GM12892 (cell line): ENCODE measurements at regions not wholly inside any gene's neighbourhood (a gene's known extent, or its start where the extent isn't known, plus 50 kb on each side); places are given as distances from the start of the nearest gene placed in this dataset.
"Not testable (repeated sequence)": the region's sequence is repeated elsewhere in the genome, so short reads cannot be mapped to it uniquely, and the experiment has no call there.

Source experiments
- DNase-seq: peaks from one replicate; pipeline ENCODE4 v3.0.0; 2011; ENCODE audit not compliant: insufficient read length
- FAIRE-seq: peaks from 2 replicates; lab custom pipeline; 2011; peaks lifted over from hg19 to GRCh38; lab: Jason Lieb, UNC
- POLR2A ChIP-seq: IDR thresholded peaks from 2 replicates; pipeline ENCODE4 v1.6.1; 2011; ENCODE audit warnings: low read depth, low read length, control low read depth
- POLR2AphosphoS5 ChIP-seq: IDR thresholded peaks from 2 replicates; pipeline ENCODE4 v1.6.1; 2011; ENCODE audit warnings: low read depth, low read length, control low read depth
- TAF1 ChIP-seq: IDR thresholded peaks from 2 replicates; pipeline ENCODE4 v1.6.1; 2011; ENCODE audit warnings: low read depth, mild to moderate bottlenecking, control low read depth, low read length, borderline replicate concordance

DNA sequence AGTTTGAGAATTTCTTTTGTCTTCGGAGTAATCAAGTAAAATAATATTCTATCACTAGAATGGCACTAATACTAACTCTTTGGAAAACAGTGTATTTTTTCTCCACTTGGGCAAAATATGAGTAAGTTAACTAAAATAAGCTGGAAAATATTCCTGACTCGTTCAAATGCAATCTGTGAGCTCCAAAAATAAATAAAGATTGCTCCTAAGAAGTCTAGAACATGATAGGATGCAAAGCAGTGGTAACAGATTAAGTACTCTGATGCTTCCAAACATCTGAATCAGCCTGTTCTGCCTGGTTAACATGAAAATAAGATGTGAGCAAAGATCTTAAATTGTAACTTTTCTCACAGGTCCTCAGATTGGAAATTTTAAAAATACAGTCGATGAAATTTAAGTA lies 285.1 kb upstream of the ID4 start:
- DNase-seq = no peak
- no peak for FAIRE-seq

DNA sequence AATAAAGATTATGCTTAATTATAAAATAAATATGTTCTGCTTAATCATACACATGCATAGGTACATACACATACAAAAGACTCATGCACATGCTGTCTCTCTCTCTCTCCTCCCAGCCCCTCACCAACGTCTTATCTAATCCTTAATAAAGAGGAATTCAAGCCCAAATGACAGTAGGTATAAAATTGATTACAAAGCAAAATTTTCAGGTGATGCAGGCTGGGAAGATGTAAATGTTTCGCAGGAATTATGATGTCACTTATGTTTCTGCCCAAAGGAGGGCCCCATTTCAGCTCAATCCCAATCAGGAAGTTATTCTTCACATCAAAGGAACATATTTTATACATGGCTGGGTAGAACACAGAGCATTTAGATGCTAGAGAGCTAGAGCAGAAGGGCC lies 284.6 kb upstream of the ID4 start:
- DNase-seq = no peak
- no peak for TF ChIP-seq POLR2AphosphoS5
- no peak for TF ChIP-seq TAF1
- no peak for TF ChIP-seq POLR2A
- FAIRE-seq = no peak

More for the DNA sequence above, 285.1 kb upstream of the ID4 start:
- TF ChIP-seq POLR2AphosphoS5 (no peak), POLR2A (no peak), TAF1 (no peak)

DNA sequence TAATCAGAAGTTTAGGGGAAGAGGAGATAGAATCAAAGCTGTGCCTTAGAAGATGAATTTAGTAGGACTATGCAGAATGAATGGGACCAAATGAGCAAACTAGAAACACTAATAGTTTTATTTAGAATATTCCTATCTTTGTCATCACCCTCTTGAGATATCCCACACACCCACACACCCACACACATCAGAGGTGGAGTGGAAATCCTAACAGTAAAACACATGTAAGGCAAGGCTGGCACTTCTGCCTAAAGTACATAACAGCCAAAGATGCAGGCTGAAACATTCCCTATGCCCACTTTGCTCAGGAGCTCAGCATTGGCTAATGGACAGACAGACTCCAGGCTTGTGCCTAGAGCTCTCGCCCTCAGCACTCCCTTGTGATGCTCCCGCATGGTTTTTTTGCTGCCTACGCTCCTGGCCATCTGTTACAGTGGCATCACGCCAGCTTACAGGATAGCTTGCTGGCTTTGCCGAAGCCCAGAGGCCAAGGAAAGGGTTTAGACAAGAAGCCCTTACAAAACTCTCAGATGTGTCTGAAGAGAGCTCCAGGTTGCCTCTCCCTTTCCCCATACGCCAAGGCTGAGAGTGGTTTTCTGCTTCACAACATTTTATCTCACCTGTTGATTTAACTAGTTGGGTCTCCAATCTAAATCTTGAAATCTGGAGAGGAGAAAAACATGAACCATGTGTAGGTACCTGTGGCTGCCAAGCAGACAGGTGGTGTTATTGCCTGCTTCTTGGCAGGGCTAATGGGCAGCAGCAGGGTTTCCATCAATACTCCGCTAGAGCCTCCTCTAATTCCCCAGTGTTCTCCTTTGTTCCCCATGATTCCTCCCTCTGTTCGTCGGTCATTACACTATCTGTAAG lies 282.6 kb upstream of the ID4 start:
- FAIRE-seq (no peak), DNase-seq (no peak)

DNA sequence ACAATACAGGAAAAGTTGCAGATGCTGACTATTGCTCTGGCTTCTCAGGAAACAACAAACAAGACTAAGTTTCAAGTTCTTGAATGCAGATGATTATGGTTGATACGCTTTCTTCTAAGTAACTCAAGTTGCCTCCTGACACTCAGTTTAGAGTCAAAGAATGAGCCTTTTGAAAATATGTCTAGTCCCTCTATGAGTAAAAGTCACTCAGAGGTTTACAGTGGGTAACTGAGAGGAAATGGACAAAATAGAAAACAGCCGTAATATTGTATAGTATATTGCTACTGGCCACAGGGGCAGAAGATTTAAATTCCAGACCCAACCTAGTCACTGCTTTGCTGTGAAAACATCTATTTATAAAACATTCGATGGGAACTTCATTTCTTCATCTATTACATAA lies 280.0 kb upstream of the ID4 start:
- TF ChIP-seq POLR2AphosphoS5 (no peak), TAF1 (no peak), POLR2A (no peak)
- DNase-seq = no peak
- no peak for FAIRE-seq

More for the DNA sequence above, 282.6 kb upstream of the ID4 start:
- no peak for TF ChIP-seq POLR2A
- TF ChIP-seq TAF1 = no peak
- no peak for TF ChIP-seq POLR2AphosphoS5

DNA sequence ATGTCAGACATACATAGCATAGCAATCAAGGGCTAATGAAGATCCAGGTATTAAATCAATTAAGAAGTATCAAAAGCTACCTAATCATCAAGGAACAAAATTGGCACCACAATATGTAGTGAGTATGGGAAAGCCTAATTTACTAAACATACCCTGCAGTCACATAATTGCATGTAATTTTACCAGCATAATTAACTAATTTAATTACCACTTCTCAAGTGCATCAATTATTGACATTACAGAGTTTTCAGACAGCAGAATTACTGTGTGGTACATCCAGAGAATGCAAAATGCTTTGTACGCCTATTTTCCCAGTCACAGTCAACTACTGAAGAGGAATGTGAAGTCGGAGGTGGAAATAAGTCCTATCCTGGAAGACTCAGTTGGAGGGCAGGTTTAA lies 279.0 kb upstream of the ID4 start:
- FAIRE-seq (no peak), DNase-seq (no peak)
- TF ChIP-seq POLR2AphosphoS5 (no peak), POLR2A (no peak), TAF1 (no peak)

DNA sequence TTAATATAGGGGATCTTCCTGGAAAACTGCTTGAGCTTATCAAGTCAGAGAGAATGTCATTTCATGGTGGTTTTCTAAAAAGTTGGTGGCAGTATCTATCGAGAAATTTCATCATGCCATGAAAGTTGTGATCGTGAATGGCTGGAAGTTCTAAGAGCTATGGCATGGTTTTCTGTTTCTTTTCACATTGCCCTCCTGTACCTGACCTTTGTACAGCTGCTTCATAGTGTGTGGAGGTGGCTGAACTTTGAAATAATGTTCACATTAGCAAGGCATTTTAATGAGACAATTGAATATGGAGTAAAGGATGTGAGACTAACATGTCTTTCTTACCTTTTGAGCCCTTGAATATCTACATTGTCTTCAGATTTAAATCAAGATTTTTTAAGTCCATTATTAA lies 278.2 kb upstream of the ID4 start:
- TF ChIP-seq TAF1 (no peak), POLR2AphosphoS5 (no peak), POLR2A (no peak)
- FAIRE-seq = no peak
- DNase-seq = no peak

DNA sequence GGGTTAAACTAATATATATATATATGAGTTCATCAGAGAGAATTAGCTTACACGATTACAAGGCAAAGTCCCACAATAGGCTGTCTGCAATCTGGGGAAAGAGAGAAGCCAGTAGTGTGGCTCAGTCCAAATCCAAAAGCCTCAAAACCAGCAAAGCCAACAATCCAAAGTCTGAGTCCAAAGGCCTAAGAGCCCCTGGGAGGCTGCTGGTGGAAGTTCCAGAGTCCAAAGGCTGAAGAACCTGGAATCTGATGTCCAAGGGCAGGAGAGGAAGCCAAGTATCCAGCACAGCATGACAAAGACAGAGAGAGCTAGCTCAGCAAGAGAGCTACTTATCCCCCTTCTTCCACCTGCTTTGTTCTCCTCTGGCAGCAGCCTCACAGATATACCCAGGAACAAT lies 274.7 kb upstream of the ID4 start:
- DNase-seq (no peak), FAIRE-seq (no peak)
- TF ChIP-seq TAF1 = no peak
- TF ChIP-seq POLR2AphosphoS5 = no peak
- TF ChIP-seq POLR2A = no peak

DNA sequence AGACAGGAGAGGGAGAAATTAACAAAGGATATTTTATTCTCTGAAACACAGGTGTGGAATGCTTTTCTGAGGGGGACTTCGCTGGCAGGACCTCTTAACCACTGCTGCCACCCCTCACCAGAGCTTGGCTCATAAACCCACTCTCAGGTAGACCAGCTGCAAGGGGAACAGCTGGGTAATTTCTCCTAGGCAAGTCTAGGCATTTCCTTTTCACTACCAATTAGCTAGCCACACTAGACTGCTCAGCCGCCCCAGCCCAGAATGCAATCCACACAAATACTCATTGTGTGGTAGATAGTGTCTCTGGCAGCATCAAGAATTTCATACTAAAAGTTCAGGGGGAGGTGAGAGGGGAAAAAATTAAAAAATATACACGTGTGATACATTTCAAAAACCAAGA lies 267.6 kb upstream of the ID4 start:
- FAIRE-seq (no peak), DNase-seq (no peak)
- no peak for TF ChIP-seq TAF1
- no peak for TF ChIP-seq POLR2AphosphoS5
- no peak for TF ChIP-seq POLR2A

DNA sequence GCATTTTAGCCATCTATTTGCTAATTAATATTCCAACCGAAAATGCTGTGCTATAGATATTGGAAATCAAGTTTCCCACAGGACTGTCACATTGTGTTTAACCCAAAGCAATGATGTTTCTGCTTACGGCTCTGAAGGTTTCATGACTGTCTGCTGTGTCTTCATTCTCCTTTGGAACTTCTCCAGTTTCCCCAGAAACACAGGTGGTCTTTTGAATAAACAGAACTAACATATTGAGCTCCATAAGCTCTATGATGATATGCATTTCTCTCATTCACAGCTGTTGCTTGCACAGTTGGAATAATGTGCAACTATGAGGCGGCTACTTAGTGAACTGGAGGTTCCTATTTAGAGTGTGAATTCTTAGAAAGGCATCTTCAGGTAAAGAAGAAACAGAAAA lies 266.0 kb upstream of the ID4 start:
- DNase-seq (no peak), FAIRE-seq (no peak)
- TF ChIP-seq POLR2AphosphoS5 = no peak
- TF ChIP-seq TAF1 = no peak
- no peak for TF ChIP-seq POLR2A

DNA sequence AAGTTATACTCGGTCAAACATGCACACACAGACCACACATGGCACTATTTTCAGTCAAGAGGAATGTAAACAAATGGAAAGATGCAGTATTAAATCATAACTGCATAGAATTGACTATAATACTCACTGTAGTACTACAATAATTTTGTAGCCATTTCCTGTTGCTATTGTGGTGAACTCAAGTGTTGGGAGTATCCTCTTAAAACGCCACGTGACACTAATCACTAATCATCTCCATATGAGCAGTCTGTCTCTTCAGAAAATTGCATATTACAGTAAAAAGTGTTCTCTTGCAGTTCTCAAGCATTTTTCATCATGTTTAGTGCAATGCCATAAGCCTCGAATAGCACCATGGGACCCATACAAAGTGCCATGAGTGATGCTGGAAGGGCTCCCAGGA lies 258.7 kb upstream of the ID4 start:
- no peak for TF ChIP-seq TAF1
- no peak for TF ChIP-seq POLR2AphosphoS5
- no peak for TF ChIP-seq POLR2A
- FAIRE-seq = no peak
- no peak for DNase-seq

DNA sequence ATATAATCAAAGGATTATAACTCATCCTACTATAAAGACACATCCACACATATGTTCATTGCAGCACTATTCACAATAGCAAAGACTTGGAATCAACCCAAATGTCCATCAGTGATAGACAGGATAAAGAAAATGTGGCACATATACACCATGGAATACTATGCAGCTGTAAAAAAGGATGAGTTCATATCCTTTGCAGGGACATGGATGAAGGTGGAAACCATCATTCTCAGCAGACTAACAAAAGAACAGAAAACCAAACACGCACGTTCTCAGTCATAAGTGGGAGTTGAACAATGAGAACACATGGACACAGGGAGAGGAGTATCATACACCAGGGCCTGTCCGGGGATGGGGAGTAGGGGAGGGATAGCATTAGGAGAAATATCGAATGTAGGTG lies 253.0 kb upstream of the ID4 start:
- not testable (repeated sequence) for FAIRE-seq, DNase-seq

DNA sequence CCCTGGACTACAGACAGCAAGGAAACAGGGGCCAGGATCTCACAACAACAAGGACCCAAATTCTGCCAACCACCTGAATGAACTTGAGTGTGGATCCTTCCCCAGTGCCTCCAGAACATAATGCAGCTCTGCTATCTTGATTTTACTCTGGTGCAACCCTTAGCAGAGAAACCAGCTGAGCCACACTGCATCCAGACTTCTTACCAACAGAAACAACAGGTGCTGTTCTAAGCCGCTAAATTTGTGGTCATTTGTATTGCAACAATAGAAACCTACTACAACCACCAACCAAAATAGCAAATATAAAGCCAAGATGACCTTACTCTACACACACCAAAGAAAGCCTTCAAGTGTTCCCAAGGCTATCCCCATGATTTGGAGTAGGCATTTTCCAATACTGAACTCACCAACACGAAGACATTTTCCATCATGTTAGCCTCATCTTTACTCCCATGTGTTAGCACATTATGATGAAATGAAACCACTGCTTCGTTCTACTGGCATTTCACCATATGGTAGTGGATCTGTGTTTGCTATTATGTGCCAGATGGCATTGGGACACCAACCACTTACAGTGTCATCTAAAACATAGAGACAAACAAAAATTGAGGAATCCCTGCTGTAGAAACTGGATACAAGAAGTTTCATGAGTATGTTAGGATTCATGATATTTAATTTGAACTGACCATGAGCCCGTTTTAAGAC lies 249.8 kb upstream of the ID4 start:
- FAIRE-seq (no peak), DNase-seq (no peak)
- TF ChIP-seq POLR2A (no peak), TAF1 (no peak), POLR2AphosphoS5 (no peak)
